ENCODE measurements at regions not wholly inside any gene's neighbourhood (a gene's known extent, or its start where the extent isn't known, plus 50 kb on each side); places are given as distances from the start of the nearest gene placed in this dataset.
"Not testable (repeated sequence)": the region's sequence is repeated elsewhere in the genome, so short reads cannot be mapped to it uniquely, and the experiment has no call there.

DNA sequence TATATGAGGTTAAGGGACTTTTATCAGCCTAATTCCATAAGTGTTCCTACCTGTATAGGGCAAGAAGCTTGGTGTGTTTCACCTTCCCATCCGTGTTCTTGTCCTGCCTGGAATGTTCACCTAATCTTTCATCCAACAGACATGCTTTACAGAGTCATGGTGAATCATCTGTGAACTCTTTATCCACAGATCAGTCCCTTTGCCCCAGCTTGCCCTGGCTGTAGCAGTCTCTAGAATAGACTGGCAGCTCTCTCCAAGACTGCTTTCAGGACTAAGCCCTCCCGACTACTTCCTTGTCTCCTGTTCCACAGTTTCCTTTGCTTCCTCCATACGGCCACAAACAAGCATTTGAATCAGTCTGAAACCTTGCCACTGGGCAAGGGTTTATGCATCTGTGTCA lies 177.9 kb upstream of the IL15 start:
- DNase-seq, result no peak

DNA sequence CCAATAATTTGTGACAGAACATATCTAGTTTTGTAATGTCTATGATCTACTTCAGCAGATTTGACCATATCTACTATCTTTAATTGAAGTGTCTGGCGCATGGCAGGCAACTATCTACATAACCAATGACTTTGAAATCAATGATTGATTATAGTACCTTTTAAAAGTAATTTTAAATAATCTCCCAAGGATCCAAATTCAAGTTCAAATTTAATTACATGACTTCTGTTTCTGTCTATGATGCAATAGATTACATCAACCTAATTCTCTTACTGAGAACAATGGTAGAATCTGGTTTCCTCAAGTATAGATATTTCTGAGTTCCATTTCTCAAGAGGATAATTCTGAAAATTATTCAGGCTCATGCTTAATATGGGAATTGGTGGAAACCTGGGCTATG lies 177.4 kb upstream of the IL15 start:
- peak in 1 of 3 donors; percentile 5 for DNase-seq

DNA sequence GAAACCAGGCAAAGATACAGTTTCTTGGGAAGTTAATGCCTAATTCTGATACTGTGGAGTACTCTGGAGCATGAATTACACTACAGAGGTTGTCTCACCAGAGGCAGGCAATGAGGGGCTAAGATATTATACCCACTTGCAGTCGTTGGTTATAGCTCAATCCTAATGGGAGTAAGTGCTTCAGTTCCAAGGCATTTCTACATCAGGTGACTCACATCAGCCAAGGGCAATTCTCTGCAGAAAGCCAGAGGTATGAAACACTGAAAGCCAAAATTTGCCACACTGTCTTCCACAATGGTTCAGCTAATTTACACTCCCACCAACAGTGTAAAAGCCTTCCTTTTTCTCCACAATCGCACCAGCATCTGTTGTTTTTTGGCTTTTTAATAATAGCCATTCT lies 174.0 kb upstream of the IL15 start:
- no peak for DNase-seq

DNA sequence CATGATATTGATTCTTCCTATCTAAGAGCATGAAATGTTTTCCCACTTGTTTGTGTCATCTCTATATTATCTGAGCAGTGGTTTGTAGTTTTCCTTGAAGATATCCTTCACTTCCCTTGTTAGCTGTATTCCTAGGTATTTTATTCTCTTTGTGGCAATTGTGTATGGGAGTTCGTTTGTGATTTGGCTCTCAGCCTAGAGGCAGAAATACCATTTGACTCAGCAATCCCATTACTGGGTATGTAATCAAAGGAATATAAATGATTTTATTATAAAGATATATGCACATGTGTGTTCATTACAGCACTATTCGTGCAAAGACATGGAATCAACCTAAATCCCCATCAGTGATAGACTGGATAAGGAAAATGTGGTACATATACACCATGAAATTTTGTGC lies 172.7 kb upstream of the IL15 start:
- no peak for DNase-seq

DNA sequence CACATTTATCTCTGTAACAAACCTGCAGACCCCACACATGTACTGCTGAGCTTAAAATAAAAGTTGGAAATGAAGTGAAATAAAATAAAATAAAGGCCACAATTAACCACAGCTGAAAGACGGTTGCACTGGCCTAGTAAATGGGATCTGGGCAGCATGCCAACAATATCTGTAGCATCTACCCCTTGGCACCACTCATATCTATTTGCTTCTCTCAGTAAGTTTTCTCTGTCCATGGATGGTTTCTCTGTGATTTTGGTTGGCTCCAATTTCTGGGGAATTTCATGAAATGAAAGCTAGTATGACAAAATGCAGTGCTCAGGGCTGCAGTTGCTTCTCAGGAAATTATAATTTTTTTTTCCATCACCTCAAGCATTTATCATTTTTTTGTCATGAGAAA lies 172.0 kb upstream of the IL15 start:
- peak in 1 of 3 donors; percentile 43 for DNase-seq

DNA sequence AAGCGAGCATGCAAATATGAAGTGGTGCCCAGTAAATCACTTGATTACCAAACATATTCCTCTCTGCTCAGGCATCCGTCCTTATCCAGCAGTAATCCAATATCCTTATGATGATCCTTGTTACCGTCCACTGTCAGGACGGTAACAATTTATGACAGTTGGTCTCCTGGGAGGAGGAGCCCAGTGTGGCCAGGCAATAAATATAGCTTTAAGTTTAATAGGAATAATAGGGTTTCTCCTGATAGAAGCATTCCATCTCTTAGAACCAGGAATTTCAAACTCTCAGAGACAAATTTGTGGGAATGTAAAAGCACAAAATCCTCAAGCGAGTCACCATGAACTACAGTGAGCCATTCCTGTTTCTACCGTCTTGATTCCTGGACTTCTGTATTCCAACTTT lies 171.2 kb upstream of the IL15 start:
- peak in 2 of 3 donors; percentile 4 to 25 for DNase-seq

DNA sequence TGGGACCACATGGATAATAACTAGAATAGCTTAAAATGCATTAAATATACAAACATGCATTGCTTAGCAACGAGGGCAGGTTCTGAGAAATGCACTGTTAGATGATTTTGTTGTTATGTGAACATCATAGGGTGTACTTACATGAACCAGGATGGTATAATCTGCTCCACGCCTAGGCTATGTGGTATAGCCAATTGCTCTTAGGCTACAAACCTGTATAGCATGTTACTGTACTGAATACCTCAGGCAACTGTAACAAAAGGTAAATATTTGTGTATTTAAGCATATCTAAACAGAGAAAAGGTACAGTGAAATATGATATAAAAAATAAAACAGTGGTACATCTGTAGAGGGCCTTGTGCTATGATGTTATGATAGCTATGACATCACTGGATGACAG lies 169.2 kb upstream of the IL15 start:
- peak in 1 of 3 donors; percentile 28 for DNase-seq

DNA sequence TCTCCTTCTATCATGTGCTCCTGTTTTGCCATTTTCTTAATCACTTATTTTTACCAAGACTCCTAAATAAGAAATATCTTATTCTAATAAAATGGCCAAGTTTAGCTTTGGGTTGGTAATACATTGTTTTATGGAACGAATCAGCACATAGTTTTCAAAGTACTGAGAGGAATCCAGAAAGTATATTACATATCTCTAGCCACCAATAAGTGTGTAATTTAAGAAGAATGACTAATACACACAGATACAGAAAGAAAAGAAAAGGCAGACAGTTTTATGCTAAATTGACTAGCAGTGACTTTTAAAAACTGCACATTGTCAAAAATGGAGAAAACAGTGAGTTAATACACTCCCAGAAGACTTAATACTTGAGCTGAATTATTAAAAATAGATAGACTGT lies 167.0 kb upstream of the IL15 start:
- DNase-seq, result no peak

DNA sequence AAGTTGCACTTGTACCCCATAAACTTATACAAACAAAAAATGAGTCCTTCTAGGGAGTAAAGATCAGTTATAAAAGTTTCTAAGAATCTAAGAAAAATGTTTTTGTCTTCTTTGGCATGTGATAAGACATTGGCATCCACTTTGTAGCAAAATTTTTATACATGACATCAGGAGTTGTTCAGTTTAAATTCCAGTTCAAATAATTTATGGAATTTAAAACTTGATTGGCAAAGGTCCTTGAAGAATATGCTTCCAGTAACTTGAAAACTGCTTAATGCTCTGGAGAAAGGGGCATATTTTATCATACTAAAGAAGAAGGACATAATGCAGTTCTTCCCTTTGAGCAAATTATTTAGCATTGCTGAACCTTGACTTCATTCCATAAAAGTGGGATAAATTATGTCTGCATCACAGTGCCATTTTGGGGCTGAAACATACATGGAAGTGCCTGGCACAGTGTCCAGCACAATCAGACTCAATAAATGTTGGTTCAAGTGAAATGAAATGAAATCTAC lies 163.3 kb upstream of the IL15 start:
- DNase-seq, result peak in 1 of 3 donors; percentile 14

DNA sequence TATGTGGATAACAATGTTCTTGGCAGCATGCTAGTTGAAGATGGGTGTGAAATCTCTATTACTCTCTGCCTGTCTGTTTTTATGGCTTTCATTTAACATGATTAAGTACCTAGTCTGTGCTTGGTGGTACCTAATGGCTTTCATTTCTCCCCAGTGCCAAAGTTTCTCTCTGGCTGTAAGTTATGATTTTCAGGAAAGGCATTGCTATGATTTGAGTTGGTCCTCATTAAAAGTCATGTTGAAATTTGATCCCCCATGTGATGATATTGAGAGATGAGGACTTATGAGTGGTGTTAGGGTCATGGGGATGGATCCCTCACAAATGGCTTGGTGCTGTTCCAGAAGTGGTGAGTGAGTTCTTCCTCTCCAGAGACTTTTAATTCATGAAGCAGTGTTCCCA lies 162.4 kb upstream of the IL15 start:
- peak in 2 of 3 donors; percentile 30 to 47 for DNase-seq

DNA sequence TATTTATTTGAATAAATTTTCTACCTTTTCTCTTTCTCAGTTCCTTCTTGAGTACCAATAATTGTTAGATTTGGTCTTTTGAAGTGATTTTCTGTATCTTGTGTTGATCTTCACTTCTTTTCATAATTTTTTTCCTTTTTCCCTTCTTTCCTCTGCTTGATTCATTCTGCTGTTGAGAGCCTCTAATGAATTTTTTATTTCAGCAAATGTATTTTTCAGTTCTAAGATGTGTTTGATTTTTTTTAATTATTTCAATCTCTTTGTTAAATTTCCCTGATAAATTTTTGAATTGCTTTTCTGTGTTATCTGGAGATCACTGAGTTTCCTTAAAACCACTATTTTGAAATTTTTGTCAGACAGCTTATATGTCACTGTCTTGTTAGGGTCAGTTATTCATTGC lies 155.4 kb upstream of the IL15 start:
- DNase-seq, result no peak

DNA sequence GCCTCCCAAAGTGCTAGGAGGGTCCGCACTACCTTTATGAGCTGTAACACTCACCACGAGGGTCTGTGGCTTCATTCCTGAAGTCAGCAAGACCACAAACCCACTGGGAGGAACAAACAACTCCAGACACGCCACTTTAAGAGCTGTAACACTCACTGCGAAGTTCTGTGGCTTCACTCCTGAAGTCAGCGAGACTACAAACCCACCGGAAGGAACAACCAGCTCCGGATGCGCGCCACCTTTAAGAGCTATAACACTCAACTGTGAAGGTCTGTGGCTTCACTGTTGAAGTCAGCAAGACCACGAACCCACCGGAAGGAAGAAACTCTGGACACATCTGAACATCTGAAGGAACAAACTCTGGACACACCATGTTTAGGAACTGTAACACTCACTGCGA lies 152.1 kb upstream of the IL15 start:
- not testable (repeated sequence) for DNase-seq

DNA sequence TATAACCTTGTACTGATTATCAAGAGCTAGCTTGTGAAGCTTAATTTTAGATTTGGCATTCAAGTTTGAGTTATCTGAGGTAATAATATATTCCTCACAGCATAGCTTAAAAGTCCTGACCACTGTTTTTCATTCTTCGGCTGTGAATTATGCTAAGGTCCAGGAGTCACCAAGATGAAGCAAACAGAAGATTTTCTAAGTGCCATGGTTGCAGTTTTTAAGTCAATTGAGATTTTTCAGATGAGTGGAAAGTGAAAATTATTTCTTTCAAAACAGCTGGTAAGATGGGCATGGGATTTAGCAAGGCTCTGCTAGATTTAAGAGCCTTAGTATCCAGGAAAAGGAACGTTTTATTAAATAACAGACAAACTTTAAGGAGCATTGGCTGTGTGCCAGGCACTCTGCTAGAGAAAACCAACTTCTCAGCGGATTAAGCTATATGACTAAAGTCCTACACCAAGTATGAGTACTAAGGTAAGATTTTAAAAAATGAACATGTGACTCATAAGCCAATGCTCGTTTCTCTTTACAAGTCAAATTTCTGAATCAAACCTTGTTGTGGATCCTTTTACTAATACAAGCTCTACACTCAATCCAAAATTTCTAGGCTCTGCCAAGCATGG lies 149.9 kb upstream of the IL15 start:
- peak in 2 of 3 donors; percentile 21 to 69 for DNase-seq

DNA sequence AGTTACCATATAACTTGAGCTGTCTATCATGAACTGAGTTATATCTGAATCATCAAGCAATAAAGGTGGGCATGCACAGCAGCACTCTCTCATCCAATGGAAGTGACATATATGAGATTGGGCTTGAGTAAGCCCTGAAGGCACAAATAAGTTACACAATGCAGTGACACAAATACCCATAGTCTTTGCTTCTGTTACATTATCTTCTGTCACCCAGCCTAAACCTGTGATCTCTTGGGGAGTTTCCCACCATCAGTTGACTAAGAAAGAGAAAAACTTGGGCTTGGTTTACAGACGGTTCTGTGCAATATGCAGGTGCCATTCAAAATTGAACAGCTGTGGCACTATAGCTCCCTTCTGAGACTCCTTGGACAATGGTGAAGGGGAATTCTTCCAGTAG lies 138.8 kb upstream of the IL15 start:
- DNase-seq, result no peak

DNA sequence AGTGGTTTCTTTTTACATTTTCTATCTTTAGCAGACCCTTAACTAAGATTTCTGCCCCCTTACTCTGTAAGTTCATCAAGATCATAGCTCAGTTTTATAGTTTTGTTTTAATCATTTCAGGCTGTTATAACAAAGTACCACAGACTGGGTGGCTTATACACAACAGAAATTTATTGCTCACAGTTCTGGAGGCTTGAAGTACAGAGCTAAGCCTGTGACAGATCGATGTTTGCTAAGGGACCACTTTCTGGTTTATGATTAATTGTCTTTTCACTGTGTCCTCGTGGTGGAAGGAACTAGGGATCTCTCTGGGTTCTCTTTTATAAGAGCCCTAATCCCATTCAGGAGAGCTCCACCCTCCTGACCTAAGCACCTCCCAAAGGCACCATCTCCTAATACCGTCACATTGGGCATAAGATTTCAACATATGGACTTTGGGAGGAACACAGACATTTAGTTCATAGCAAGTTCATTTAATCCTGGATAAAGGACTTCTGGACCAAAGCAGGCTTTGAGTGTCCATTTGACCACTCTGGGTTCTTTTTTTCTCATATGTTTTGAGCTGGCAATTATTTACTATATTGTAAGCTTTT lies 137.0 kb upstream of the IL15 start:
- peak in 1 of 3 donors; percentile 5 for DNase-seq

DNA sequence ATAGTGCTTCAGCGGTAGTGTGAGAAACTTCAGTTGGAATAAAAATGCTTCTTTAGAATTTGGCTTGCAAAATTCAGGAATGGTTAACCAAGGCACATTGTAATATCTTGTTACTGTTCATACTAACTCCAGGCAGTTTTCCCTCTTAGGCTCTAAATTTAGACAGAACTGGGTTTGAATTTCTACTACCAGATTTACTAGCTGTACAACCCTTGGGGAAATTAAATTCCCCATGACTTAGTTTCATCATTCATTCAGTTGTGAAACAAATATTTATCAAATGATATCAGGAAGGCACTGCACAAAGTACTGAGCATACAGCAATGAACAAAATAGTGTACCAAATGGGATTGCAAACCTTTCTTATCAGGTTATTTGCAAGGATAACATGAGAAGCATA lies 135.0 kb upstream of the IL15 start:
- peak in 1 of 3 donors; percentile 13 for DNase-seq

DNA sequence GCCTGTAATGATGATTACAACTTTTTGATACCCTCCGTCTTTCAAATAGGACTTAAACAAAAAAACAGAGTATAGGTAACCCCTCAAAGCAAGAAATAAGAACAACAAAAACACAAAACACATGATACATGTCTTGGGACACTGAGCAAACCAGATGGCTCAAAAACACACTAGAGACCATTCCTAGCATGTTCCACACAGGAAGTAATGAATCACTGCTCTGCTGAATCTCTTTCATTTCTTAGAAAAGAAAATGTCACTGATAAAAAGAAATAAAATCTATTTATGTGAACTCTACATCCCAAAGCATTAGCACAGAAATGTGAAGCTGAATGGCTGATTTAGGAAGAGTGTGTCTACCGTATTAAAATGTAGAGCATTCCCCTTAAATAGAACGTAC lies 134.5 kb upstream of the IL15 start:
- peak in 1 of 3 donors; percentile 45 for DNase-seq

DNA sequence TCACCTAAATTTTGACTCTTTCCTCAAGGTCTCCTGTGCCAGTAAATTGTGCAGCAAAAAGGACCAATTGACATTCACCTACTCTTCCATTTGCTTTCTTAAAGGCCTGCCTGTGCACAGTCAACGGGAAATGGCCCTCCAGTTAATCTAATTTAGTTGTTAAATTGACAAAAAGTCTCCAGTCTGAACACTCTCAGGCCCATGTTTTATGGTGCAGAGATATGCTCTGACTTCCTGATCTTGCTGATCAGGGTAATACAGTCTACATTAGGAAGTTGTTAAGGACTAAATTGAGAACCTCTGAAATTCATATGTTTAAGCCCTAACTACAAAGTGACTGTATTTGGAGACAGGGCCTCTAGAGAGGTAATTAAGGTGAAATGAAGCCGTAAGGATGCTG lies 133.6 kb upstream of the IL15 start:
- no peak for DNase-seq

DNA sequence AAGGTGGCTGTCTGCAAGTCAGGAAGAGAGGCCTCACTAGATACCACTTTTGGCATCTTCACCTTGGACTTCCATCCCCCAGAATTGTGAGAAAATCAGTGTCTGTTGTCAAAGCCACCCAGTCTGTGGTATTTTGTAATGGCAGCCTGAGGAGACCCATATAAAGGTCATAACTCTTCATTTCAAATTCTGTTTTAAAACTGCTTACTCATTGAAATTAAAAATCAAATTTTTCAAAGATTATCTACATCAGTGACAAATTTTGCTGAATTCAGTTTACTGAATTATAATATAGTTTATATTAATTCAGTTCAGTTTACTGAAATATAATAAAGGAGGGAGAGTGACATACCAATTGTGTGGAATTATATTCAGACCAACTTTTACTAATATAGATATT lies 133.1 kb upstream of the IL15 start:
- no peak for DNase-seq

DNA sequence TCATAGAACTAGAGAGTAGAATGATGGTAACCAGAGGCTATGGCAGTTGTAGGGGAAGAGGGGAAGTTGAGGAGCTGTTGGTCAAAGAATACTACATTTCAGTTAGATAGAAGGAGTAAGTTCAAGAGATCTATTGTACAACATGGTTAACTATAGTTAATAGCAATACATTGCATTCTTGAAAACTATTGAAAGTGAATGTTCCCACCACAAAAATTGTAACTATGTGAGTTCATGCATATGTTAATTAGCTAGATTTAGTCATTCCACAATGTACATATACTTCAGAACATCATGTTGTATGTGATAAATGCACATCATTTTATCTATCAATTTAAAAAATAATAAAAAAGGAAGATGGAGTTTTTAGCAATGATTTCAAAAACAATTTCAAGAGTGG lies 125.3 kb upstream of the IL15 start:
- no peak for DNase-seq

DNA sequence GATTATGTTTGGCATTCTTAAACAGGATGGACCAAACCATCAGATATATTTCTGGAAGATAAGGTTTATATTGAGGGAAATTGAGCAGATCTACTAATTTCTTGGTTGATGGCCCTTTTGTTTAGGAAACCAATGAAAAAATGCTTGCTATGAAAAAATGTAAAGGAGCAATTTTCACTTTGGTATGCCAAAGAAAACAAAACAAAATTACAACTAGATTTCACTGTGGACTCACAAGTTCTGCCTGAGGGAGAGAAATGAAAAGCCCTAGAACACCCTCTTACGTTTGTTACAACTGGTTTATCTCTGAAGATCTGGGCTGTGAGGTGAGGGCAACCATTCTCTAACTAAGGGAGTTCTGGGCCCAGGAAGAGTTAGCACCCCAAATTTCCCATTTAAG lies 122.5 kb upstream of the IL15 start:
- no peak for DNase-seq

DNA sequence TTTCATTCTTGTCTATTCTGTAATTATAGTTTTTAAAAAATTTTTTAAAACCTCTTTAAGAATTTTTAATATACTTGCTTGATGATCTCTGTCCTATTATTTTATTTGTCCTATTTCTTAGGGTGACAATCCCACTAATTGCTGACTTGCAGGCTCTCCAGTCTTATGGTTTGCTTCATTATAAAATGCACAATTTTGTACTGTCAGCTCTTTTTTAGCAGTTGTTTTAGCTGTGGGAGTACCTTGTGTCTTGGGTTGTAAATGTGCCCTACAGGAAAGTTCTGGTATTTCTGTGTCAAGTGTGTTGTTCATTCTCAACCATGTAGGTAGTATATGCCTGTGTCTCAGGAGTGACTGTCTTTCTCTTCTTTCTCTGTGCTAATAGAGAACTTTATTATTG lies 118.2 kb upstream of the IL15 start:
- DNase-seq, result no peak

DNA sequence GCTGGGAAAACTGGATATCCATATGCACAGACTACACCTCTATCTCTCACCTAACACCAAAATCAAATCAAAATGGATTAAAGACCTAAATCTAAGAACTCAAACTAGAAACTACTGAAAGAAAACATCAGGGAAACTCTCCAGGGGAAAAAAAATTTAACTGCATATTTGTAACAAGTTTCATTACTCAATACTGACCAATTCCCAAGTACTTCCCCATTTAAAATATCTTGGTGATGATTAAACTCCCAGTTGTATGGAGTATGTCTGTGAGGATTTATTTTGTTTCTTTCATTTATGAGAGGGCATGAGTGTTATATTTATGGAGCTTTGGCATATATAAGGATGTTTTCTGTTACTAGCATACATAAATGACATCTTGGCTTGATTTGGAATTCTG lies 112.3 kb upstream of the IL15 start:
- DNase-seq, result no peak

DNA sequence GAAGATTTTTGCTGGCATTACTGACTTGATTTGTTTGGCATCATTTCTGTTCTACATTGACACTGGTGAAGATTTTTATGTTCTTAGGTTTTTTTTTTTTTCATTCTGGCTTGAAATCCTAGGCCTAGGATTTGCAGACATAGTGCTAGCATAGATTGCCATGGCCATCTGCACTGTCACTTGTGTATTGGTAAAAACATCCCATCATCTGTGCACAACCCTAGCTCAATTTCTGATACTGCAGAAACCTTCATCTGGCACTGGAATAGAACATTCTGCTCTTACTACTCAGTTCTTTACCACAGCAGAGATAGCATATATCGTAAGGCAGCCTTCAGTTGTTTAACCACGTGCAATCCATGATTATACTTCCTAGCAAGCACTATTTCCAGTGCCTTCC lies 111.5 kb upstream of the IL15 start:
- DNase-seq, result no peak

All from muscle of back (tissue), 3 donors.